HG02943 (cell line): ENCODE measurements at regions not wholly inside any gene's neighbourhood (a gene's known extent, or its start where the extent isn't known, plus 50 kb on each side); places are given as distances from the start of the nearest gene placed in this dataset.

ENCODE experiments used
- ATAC-seq: cut with Tn5 transposase; IDR thresholded peaks from one replicate; pipeline ENCODE4 v1.9.1; 2021; ENCODE audit warnings: mild to moderate bottlenecking, low read depth, moderate library complexity; ENCODE audit not compliant: unreplicated experiment

DNA sequence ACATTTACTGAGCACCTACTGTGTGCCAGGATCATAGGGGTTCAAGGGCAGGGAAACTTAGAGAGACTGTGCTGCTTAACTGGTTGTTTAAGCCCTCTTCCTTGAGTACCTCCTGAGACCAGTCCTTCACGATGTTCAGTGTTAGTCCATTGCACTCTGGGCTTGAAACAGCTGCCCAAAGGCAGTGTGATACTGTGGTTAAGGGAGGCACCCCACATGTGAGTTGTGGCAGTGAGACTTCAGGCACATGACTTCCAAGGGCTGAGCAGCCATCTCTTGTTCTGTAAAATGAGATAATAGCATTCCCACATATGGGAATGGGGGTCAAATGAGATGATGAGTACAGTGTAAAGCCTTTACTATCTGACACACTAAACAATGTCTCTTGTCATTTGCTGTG lies 75.1 kb downstream of the LINGO1 start:
- ATAC-seq: no peak

DNA sequence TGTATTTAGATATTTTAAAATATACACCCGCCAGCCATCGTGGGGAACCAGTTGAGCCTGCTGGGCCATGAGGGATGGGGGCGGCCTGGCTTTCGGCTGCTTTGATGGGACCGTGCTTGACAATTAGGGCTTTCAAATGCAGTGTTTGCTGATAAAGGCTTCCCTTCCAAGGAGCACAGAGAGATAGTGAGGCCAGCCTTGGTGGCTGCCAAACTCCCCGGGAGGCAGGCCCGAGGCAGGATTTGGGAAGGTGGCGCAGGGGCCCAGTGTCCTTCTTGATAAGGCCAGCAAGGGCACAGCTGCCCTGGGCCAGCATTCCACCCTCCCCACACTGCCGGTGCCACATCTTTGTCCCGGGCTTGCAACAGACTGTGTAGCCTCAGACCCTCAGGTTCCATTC lies 75.6 kb downstream of the LINGO1 start:
- ATAC-seq: no peak

DNA sequence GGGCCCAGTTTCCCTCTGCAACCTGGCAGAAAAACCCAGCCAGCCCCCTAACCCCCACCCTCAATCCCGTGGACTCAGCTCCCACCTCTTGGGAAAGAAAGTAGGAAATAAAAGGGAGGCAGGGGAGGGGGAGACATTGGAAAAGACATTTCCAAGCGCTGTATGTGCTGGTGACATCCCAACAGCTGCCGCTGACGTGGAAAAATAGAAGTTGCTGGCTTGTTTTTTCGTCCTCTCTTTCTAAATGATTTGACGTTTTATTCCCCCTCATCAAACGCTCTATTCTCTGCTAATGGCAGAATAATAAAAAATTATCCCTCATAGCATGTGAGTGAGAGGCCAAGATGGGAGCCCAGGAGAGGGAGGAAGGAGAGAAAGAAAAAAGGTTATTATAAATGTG lies 76.1 kb downstream of the LINGO1 start:
- no peak for ATAC-seq

DNA sequence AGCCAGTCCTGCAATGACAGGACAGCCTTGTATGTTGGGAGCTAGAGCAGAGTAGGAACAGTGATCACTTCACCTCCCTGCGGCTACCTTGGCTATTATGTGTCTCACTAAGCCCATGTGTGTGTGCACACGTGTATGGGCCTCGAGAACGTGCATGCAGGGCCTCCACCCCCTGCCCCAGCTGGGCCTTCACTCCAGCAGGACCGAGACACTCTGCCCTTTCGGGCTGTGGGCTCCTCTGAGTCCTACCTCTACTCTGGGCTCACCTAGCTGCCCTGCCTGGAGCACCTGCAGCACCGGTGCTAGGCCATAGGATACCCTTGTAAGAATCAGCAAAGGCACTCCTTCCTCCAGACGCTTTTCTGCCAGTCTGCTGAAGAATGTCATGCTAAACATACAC lies 77.5 kb downstream of the LINGO1 start:
- ATAC-seq: no peak

DNA sequence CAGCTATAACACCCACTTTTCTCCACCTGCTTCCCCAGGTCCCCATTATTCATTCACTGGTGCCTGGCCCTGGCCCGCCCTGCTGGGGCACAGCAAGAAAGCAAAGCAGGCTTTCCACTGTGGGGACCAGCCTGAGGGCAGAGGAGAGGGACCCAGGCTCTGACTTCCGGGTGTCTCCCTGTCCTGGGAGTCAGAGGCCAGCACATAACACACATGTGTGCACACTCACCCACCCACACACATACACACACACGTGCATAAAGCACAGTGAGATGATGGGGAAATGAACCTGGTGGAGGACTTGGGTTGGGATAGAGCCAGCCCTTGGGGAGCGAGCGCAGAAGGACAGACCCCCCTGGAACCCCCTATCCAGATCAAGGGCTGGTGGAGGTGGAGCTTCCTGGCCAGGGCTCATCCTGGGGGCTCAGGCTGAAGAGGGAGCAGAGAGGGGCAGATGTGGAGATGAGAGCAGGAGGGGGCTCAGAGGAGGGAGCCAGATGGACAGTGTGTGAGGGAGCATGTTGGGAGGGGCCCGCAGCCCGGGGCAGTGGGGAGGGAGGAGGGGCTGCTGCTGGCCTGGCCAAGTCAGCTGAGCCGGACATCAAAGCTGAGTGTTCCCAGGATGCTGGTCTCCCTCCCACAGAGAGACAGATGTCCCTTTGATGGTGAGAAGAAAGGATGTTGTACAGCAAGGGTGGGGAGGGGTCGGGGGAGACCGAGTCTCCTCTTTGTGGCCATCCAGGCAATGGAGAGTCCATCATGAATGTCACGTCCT lies 78.2 kb downstream of the LINGO1 start:
- no peak for ATAC-seq

DNA sequence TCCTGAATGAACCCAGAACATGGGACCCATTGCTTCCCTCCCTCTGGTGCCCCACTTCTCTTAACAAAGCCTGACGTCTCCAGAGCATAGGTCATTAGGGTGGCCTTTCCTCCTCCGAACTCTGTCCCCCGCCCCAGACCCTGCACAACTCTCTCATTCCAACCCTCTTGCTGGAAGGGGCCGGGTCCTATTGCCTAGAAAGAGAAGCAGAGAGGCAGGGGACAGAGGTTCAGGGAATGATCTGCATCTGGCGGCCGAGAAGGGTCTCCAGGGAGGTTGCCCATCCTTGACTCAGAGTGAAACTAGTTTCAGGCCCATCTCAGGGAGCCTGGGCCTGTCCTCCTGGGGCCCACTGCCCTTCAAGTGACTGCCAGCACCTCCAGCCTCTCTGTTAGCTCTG lies 79.0 kb downstream of the LINGO1 start:
- ATAC-seq: no peak

DNA sequence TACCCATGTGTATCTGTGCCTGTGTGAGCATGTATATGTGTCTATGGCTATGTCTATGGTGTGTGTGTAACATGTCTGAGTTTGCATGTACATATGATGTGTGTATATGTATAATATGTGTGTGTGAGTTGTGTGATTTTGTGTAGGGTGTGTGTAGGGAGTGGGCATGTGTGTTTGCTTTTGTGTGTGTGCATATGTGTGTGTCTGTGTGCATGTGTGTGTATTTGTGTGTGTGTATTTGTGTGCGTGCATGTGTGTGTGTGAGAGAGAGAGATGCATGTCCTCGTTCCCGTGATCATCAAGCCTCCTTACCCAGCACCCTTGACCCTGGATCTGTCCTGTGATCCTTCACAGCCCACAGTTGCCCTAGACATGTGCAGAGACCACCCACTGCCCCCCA lies 79.5 kb downstream of the LINGO1 start:
- no peak for ATAC-seq

DNA sequence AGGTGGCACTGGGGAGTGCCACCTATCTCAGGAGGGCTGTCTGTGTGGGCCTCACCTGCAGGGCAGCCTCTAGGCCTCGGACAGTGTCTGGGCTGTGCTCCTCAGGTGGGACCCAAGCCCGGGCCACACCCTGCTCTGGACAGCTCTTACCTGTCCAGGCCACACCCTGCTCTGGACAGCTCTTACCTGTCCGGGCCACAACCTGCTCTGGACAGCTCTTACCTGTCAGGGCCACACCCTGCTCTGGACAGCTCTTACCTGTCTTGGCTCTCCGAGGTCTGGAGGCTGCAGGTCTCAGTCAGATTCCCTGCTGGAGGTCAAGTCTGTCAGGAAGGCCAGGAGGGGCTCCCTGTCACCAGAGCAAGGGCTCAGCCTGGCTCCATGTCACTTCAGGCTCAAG lies 80.6 kb downstream of the LINGO1 start:
- no peak for ATAC-seq

DNA sequence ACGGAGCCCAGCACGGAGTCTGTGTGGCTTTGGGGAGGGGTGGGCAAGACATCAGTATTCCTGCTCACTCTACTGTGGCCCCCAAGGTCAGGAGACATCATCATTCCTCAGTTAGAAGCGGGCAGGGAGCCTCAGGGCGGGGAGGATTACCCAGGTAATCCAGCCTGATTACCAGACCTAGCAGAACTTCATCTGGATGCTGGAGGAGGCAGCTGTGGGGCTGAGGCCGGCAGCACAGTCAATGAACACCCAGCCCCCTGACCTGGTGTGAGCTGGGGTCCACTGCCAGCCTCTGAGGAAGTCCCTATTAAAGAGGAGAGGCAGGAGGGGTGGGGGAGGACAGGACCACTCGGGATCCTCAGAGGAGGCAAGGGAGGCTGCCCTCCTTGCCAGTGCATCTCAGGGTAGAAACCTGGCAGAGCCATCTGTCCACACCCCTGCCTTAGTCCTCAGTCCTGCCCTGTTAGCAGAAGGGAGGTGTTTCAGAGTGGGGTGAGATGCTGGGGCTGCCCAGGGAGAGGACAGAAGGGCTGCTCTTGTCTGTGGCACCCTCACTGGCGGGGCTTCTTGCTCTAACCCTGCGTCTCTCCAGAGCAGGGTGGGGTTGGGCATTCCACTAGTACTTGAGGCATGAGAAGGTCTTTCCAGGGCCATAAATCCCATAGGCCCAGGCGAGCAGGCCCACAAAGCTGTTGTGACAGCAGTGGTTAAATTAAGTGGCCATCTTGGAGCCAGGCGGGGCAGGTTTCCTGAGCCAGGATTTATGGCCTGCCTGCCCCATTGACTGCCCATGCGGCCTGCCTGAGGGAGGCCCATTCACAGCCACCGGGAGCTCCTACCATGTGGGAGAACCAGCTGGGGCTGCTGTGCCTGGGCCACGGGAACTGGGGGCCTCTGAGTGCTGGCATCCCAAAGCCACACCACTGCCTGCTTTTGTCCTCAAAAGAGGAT lies 82.1 kb downstream of the LINGO1 start:
- ATAC-seq: no peak

DNA sequence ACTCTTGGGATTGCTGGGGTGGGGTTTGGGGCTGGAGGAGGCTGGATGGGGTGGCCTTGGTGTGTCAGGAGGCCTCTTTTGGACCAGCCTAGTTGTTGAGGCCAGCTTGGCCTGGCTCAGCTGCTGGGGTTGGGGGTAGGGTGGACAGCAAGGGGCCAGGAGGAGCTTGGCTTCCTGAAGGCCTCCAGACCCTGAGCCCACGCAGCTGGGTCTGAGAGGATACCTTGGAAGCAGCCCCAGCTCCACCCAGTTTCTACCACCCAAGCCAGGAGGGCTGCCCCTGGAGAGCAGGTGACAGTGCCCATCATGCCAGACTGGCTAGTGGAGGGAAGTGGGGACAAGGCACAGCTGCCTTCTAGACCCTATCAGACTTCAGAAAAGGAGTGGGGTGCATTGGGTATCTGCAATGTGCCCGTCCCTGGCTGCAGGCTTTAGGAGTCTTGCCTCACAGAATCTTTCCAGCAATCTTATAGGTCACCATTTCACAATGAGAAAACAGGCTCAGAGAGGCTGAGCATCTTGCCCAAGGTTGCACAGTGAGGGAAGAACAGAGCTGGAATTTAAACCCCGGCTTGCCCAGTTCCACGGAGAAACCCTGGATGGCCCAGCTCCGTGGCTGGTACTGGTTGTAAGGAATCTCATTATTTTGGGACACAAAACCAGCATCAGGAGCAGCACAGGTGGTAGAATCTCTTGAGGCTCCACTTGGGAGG lies 83.0 kb downstream of the LINGO1 start:
- no peak for ATAC-seq

DNA sequence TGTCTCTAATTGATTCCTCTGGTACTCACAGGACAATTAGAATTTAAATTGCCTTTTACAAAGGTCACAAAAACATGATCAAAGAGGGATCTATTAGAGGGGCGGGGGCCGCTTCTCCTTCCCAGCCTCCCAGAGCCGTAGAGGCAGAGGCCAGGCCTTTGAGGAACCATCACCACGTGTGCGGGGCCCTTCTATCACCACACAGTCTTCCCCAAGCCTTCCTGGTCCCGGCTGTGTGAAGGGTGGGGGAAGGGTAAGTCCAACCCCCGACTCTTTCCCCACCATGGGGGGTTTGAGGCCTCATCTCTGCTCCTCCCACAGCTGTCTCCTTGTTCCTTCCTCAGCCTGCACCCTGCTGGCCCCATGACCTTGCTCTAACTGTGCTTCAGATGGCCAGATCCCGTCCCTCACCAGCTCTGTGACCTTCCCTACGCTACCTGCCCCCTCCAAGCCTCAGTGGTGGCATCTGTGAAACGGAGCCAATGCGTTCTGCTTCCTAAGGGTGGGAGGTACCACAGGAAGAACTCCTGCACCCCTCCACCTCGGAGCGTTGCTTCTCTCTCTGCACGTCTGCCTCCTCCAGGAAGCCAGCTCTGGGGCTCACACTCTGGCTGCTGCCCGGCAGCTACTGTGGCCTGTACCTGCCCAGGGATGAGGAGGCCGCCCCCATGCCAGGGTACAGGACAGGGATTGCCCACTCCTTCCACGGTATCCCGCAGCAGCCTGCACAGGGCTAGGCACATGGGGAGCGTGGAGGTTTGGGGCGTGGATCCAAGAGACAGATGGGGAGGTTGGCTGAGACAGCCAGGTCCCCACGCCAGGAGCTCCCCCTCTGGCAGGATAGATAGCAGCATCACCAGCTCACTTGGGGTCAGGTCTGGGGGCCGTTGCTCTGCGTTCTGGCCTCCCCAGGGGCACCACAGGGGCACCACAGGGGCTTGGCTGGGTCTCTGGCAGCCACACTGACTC lies 83.8 kb downstream of the LINGO1 start:
- no peak for ATAC-seq

DNA sequence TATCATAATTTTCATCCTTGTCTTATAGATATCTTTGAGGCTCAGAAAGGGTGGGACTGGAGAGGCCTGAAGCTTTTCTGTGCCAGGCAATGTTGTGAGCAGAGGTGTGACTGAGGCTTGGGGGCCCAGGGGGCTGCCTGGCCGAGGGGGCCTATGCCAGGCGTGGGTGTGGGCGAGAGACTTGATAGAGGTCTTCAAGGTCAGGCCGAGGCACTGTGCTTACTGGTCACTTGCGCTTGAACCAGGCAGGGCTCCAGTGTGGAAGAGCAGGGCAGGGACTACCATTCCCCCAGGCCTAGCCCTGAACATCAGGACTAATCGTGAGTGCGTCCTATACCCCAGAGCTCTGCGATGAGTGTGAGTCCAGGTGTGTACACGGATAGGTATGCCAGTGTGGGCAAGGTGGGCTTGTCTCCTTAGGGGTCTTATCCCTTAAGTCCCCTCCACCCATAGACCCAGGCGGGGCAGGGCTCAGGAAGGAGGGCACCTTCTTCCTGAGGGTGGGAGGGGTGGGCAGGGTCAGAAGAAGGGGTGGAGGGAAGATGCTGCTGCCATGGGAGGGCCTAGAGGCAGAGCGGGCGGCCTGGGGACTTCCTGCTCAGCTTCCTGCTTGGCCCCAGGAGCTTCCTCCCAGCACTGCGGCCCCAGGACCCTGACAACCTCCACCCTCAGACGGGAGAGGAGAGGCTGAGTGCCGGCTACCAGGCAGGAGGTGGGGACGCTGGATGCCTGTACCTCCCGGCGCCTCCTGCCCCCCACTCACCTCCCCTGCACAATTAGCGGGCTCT lies 84.7 kb downstream of the LINGO1 start:
- no peak for ATAC-seq

DNA sequence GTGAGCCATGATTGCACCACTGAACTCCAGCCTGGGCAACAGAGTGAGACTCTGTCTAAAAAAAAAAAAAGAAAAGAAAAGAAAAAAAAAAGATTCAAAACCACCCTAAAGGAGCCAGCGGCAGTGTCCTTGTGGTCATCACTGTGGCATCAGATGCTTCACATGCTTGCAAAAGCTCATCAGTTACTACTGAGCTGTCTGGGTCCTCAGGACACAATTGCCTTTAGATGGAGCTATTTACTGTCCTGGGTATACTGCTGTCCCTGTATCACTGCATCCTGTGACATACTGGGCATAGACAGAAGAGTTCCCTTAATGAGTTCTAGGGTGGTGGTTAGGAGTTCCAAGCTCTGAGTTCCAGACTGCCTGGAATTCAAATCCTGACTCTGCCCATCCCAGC lies 85.8 kb downstream of the LINGO1 start:
- no peak for ATAC-seq

DNA sequence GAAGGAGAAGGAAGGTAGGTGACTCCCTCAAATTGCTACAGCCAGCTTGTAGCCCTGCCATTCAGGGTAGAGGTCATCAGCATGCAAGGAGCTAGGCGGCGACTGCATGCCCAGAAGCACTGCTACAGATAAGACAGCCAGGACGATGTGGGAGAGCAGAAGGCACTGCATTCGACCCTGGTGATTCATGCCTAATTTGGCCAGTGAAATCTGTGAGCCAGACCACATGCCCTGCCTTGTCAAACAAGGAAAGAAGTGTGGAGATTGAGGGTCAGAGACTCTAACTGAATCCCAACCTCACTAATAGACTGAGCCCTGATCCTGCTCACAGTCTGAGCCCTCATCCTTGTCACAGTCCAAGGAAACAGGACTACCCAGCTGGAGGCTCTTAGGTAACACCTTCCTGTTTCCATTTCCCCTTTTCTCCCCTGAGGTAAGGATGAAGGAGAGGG lies 86.6 kb downstream of the LINGO1 start:
- no peak for ATAC-seq

DNA sequence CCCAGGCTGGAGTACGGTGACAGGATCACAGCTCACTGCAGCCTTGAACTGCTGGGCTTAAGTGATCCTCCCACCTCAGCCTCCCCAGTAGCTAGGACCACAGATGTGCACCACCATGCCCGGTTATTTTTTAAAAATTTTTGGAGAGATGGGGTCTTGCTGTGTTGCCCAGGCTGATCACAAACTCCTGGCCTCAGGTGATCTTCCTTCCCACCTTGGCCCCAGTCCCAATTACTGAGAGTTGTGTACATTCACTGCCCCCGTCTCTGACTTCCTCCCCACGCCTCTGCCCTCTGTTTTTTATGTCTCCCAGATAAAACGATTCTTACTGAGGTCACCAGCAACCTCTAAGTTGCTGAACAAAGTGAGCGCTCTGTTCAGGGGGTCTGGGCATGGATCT lies 87.7 kb downstream of the LINGO1 start:
- ATAC-seq: no peak

DNA sequence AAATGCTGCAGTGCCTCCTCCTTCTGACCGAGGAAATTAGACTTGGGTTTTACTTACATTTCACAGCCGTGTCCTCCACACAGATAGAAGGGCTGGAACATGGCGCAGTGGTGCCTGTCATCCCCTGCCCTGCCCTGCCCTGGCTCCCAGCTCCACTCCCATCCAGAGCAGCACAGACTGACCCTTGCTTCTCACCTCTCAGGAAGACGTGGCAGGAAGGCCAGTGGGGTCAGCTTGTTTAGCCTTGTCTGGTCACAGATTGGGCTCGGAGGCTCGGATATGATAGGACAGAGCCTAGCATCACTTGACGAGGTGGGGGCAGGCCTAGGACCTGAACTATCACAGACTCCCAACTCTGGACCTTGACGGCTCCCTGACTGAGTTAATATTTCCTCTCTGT lies 88.5 kb downstream of the LINGO1 start:
- no peak for ATAC-seq

DNA sequence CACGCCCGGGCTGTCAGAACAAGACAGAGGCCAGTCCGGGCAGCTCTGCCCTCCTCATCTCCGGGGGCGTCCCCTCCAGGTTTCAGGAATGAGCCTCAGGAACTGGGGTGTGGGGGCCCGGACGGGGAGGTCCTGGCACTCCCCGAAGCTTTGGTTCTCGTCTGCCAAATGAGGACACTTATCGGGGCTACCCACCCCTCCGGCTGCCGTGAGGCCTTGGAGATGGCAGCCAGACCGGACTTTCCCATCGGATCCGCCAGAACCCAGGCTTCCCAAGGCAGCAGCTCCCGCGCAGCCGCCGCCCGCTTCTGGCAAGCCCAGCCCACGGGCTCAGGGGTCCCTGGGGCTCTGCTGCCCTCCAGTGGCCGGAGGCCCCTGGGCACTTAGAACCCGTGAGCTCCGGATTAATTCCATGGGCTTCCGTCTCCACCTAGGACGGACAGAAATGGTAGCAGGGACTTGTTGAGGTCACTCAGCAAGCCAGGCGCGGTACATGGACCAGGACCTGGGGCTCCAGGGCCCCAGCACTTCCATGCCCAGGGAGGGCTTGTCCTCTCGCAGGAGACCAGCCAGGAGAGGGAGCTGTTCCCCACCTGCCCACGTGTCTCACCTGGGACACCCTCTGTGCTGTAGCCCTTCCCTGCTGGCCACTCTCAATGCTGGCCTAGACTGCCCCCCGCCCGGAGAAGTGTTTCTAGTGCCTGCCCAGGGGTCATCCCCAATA lies 89.4 kb downstream of the LINGO1 start:
- ATAC-seq: no peak

DNA sequence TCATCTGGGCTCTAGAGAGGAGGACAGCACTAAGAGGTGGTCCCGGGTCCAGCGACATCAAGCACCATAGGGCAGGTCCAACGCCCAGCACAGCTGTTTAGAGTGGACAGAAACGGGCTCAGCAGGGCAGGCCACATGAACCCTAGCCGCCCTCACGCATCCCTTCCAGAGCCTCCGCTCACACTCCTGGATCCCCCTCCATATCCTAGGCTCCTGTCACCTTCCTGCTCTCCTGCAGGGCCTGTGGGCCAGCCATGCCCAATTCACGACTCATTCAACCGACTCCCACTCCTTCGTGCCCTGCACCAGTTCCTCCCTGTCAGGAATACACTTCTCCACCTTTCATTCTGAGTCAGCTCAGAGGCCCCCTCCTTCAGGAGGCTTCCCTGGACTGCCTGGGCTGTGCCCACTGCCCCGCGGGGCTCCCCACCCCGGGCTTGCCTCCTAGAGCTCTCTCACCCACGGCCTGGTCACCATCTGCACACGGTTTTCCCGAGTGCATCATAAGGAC lies 90.2 kb downstream of the LINGO1 start:
- ATAC-seq: no peak
